Amygdala (tissue), 56 donors: ENCODE measurements at regions not wholly inside any gene's neighbourhood (a gene's known extent, or its start where the extent isn't known, plus 50 kb on each side); places are given as distances from the start of the nearest gene placed in this dataset.
A peak's percentile ranks its signal among the peaks of the same experiment; 100 is the strongest.

Experiments
- DNase-seq, 56 donors: peaks; one replicate each; lab custom pipeline; 2025; lab: John Stamatoyannopoulos, UW

DNA sequence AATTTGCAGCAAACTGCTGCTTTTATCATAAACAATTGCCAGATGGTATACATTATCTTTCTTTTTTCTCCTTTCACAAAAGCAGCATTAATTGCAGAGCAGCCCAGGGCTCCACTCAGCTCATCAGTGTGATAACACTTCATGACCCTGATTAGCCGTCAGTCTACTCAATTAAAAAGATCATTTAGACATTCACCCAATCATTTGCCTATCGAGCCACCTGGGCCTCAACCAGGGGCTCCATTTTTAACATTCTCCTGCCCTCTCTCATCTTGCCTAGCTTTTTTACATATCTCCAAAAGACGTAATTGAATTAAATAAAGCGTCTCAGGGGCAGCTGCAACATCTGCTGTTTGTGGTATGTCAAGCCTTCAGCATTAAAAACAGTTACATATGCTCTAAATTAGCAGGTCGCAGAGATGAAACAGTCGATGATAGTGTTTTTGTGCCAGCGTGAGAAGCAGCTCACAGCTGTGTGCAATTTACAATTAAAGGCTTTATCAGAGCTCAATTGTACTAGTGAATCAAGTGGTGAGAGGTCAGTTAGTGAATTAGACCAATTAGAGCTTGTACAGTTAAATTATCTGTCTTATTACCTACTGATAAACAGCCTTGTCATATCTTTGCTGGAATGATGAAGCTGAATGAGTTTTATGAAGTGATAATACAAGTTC lies 522.5 kb downstream of the ETV1 start:
- DNase-seq: no peak

DNA sequence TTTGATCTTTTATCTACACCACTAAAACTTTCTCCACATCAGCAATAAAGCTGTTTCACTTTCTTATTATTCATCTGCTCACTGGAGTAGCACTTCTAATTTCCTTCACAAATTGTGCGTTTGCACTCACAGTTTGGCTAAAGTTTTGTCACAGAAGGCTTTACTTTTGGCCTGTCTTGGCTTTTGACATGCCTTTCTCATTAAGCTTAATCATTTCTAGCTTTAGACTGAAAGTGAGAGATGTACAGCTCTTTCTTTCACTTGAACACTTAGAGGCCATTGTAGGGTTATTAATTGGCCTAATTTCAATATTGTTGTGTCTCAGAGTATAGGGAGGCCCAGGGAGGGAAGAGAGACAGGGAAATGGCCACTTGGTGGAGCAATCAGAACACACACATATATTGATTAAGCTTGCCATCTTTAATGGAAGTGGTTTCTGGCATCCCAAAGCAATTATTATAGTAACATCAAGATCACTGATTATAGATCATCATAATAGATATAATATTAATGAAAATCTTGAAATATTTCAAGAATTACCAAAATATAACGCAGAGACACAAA lies 512.5 kb downstream of the ETV1 start:
- DNase-seq: no peak

DNA sequence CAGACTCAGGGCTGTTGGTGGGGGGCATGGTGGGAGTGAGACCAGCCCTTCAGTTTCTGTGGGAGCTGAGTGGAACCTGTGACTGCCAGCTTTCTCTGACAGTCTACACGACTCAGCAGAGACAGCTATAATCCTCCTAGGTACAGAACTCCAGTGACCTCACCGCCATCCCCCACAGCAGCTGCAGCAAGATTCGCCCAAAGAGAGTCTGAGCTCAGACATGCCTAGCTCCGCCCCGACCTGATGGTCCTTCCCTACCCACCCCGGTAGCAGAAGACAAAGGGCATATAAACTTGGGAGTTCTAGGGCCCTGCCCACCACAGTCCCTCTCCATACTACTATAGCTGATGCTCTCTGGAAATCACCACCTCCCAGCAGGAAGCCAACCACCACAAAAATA lies 500.1 kb downstream of the ETV1 start:
- DNase-seq: no peak

DNA sequence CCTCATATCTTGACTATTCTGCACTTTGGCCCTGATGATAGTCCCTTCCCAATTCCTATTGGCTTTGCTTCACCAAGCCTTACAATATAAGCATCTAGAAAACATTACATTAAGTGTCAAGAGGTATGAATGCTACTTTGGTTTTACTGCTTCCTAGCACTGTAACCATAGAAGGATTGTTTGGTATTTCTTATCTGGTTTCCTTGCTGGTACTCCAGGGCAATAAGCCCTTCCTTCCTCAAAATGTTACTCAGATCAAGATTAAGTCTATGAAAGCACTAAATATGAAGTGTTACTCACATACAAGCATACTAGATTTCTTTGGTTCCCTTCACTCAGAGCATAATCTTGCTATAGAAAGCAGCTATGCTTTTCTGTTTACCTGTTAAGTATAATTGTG lies 492.5 kb downstream of the ETV1 start:
- no peak for DNase-seq

DNA sequence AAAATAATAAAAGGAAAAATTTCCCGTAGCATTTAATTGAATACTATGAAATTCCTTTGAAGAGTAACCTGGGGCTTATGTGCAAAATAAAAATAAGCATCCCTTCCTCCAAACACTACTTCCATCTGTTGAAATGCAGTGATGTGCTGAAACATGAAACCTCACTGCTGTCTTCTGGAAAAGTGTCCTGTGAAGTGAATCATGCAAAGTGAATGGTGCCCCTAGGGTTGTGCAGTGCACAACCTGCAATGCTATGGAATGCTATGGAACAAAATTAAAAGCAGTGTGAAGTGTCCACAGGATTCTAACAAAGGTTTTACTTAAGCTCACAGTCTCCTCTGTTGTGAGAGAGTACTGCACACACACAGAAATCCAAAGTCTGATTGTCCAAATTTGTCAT lies 480.9 kb downstream of the ETV1 start:
- no peak for DNase-seq

DNA sequence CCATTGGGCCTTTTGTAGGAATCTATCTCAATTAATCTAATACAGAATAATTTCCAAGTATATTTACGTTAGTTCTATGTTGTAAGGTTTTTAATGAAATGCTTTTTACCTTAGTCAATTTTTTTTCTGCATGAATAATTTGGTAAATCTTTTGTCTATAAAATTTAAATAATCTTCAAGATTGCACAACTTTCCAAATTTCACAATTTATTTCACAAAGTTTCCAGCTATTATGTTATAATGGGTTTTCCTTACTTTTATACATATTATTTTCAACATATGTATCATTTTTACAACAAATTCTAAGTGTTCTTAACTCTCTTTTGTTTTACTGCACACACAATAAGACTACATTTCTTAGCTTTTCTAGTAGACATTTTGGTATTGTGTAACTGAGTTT lies 470.7 kb downstream of the ETV1 start:
- no peak for DNase-seq

DNA sequence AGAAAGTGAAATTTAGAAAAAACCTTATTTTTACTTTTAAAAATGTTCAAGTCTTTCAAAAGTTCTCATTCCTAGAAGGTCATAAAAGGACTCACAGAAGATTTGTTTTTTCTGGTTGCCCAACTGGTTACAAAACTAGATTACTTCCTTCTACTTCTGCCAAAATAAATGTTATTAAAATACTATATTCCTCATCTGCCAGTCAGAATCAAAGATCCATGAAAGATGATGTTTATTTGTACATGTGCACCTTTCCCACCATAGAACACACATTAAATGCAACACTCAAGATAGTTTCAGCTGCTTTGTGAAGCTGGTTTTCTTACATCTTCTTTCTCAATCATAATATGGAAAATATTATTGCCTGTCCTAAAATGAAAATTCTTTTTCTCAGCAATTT lies 465.4 kb downstream of the ETV1 start:
- DNase-seq: no peak

DNA sequence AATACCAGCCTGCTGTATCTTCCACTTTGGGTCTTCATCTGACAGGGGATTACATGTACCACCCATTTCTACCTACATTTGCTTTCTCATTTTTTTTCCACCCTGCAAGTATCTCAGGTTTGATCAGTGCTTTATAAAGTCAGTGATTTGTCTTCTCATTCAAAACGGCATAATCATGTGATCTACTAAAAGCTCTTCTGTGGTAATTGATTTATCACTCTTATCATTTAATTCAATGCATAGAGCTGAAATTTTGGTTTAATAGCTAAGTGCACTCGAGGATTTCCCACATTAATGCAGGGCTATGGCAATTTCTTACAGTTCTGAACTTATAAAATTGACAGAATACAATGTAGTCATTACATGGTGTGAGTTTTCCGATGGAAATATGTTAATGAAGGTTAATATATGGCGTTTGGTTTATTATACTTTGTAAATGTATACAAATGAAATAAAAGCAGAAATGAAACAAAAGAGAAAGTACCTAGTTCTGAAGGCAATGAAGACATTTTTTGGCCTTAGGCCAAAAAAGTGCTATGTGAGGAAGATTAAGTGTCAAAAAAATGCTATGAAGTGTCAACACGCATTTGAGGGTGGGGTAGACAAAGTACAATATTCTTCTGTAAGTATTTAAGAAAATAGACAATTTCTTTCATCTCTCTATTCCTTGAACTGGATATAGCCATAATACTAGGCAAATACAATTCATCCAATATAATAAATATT lies 457.3 kb downstream of the ETV1 start:
- DNase-seq: no peak

DNA sequence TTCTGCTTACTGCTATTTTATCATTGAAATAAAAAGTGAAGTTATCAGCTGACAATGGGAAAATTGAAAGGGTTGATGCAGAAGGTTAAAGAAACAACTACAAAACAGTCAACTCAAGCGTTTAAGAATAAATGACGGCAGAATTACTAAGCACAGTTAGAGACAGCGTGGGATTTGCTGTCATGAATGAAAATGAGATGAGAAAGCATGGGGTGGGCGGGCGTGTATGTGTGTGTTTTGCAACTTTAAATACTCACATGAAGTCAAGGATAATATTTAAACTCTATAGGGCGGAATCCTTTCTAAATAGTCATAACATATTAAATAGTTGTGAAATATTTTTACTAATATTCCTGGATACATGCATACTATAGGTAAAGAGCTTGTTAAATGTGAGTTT lies 450.8 kb downstream of the ETV1 start:
- peak in 2 of 56 donors; percentile 0 to 1 for DNase-seq

DNA sequence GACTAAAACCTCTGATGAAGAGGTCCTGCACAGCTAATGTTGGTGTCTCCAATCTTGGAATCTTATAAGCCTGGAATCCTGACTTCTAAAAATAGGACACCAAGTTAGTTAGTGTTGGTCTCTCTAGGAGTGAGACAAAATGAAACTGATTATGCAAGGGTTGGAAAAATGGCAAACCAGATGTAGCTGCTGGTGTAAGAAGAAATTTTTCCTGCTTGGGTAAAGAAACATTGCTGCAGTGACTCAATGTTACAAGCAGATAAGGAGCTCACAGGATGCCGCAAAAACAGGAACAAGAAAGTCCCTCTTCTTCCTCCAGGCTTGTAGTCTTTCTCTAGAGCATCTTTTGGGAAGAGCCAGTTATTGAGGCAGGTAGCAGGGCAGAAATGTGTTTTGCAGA lies 449.0 kb downstream of the ETV1 start:
- DNase-seq: no peak

DNA sequence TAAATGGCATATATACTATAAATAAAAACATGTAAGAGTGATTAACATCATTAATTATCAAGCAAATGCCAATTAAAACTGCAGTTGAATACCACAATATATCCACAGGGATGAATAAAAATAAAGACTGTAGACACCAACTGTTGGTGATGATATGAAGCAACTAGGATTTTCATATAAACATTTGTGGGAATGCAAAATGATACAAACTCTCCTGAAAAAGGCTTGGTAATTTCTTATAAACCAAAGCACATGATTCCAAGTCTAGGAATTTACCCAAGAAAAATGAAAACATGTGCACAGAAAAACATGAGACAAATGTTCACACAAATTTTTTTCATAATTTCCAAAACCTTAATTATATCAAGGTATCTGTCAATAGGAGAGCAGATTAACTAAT lies 448.1 kb downstream of the ETV1 start:
- no peak for DNase-seq

DNA sequence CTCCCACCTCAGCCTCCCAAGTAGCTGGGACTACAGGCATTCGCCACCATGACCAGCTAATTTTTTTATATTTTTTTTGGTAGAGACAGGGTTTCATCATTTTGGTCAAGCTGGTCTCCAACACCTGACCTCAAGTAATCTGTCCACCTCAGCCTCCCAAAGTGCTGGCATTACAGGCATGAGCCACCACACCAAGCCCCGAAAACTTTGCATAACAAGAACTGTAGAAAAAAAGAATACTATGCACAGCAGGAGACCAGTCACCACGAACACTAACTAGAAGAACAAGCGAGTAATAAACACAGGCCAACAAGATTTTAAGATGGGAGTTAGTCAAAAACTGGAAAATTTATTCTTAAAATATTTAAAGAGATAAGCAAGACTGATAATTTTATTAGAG lies 447.0 kb downstream of the ETV1 start:
- no peak for DNase-seq

DNA sequence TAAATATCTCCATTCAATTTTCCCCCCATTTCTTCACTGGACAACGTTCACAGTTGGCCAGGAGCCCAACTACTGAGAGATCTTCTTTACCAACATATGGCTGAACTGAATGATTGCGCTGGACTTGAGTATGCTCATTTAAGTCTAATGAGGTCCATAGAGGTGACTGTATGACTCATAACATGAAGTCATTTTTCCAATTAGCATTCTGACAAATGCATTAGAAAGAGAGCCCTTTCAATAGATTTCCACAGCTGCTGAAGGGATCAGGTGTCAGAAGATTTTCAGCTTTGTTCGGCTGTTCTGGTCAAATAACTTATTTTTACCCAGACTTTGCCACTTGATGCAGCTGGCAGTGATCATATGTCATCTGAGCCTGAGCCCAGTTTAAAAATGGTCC lies 438.0 kb downstream of the ETV1 start:
- no peak for DNase-seq

DNA sequence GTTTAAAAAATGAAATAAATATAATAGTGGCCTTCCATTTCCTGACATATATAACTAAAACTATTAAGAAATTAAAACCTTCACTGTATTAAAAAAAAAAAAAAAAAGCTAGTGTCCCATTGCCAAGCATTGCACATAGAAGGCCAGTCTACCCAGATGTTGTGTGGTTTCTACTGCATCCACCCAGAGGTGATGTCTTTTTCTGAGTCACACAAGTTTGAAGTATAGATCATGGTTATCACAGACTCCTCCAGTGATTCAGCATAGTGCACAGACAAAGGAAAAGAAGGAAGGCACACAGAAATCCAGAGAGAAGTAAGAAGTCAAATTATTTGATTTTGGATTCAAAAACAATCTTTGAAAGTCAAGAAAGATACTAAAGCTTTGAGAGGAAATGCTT lies 429.0 kb downstream of the ETV1 start:
- DNase-seq: no peak

DNA sequence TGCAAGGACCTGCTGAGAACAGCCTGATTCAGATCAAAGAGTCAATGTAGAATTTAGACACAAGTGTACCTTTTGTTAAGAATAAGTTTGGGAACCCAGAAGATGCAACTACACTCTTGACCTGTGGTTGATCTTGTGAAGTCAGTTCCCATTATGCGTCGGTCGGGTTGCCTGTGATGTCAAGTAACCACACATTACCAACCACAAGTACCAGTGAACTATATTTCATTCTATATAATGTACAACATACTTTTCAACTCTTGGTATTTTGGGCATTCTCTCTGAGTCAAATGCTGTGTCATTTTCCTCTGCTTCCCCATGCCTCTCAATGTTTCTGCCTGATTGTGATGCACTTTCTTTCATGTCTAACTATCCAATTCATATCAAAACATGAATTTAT lies 426.2 kb downstream of the ETV1 start:
- no peak for DNase-seq

DNA sequence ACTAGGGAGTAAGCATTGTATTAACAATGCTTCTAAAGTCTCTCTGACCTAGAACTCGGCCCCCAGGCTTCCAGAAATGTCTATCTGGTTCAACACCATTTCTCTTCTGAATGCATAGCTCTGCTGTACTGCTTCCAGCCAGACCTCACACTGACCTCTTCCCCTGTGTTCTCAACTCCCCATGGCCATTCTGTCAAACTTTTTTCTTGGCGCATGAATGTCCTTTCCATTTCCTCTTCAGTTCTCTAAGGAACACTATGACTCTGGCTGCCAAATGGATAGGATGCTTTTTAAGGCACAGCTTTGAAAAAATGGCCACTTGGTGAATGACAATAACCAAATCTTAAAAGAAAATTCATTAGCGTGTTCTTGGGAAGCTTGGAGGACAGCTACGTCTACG lies 425.8 kb downstream of the ETV1 start:
- DNase-seq: no peak

DNA sequence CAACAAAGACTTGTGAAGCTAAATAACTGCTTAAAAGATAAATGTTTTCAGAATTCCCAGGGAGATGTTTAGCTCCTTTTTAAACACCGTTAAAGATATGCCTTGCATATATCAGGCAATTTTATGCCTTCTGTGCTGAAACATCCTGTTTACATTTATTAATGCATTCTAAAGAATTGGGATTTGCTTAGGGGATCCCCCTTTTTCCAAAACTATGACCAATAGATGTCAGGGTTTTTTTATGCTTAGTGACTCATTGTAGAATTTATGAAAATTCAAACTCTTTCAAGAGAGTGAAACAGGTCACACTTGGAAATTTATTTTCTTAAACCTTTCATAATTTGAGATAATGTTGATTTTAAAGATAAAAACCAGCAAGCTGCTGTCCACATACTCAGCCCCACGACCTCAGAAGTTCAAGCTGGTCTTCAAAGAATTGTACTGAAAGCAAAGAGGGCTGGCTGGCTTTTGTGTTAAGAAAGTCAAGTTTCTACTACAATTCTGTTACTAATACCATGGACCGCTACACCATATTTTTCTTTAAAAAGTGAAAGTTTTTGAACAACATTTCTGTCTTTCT lies 411.8 kb downstream of the ETV1 start:
- no peak for DNase-seq

DNA sequence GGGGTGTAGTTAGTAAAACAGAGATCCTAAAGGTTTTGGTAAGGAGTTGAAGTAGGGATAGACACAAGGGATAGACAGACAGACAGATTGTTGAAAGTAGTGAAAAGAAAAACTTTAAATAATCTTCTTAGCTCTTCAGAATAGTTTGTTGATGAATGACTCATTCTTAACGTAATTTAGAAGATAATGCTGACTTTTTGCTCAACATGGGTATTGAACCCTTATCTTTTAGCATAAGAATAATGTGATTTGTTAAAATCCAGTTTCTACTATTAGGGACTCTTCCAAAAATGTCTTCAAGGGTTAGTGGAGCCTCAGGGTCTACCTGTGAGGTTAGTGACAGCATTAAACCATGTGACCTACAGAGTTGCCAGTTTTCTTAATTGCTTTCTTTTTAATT lies 411.2 kb downstream of the ETV1 start:
- no peak for DNase-seq

DNA sequence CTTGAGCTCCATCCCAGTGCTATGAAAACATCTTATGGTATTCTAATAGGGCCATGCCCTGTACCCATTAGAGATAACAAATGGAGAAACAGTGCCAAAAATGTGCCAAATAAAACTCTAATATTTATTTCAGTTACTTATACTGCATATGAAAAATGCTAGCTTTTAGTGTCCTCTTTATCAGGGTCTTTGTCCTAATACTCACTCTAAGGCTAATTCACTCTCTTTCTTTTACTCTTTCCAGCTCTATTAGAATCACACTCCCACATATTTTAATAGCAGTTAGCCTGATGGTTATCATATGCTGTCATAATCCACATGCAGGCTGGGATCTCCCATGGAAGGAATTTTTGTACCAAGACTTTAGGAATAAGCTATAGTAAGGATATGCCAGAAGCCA lies 408.4 kb downstream of the ETV1 start:
- no peak for DNase-seq

DNA sequence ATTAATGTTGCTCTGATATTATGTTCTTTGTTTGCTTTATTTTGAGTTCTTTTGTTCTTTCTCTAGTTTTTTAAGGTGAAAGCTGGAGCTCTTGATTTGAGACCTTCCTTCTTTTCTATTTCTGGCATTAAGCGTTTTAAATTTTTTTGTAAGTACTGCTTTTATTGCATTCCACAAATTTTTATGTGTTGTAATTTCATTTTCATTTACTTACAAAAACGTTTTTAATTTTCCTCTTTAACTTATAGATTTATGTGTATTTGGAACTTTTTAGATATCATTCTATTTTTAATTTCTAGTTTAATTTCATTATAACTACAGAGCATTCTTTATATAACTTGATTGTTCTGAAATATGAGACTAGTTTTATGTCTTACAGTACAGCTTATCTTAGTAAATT lies 395.6 kb downstream of the ETV1 start:
- no peak for DNase-seq

DNA sequence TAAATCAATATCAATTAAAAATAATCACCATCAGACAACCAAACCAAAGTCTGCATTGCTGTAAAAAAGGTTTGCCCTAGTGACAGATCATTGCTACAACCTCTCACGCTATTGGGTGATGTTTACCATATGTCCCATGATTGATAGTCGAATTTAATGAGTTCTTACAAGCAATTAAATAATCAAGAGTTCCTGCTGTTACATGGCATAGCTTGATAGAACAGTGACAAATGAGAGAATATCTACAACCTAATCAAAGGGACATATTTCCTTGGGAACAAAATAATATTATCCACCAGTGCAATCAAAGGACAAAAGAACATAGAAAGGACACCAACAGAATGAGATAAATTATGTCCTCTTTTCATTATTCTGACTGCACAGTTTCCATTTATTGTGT lies 387.4 kb downstream of the ETV1 start:
- no peak for DNase-seq

DNA sequence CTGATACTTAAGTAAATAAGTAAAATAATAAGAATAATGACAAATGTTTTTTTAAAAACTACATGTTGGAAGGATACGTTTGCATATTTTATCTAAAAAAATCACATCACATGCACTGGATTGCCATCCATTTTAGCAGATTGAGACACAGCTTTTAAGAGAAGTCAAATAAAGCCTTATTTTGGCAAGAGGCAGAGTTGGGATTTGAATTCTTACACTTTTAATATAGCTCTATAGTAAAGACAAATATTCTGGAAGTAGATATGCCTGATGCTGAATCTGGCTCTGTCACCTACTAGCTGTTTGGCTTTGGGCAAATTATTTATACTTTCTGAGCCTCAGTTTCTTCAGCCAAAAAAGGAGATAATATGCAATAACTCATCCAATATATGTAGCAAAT lies 386.4 kb downstream of the ETV1 start:
- no peak for DNase-seq
